Cardiac septum (tissue), 1 donor: ENCODE measurements at regions not wholly inside any gene's neighbourhood (a gene's known extent, or its start where the extent isn't known, plus 50 kb on each side); places are given as distances from the start of the nearest gene placed in this dataset.
"Not testable (repeated sequence)": the region's sequence is repeated elsewhere in the genome, so short reads cannot be mapped to it uniquely, and the experiment has no call there.

Source experiments
- DNase-seq: peaks from one replicate; pipeline ENCODE4 v3.0.0-alpha.2; 2020; ENCODE audit warnings: low spot score
- intact Hi-C: fragments of 100-400 bp; cut with DNase I; formaldehyde crosslinking; loops from one replicate; pipeline ENCODE4 v1.14.0; 2022
- donor health status: DM: no; HTN: no; CAD: no.

GRCh38 chr12:127106041-127106440, 1160.9 kb upstream of the TMEM132C start:
- DNase-seq, result no peak
- intact Hi-C loops, result loop anchor here (5.0 kb wide), 1 partner anchor 186 kb away; no protein-coding TSS in a partner anchor

GRCh38 chr12:127106697-127107096, 1160.3 kb upstream of the TMEM132C start:
- intact Hi-C loops, result loop anchor here (5.0 kb wide), 1 partner anchor 186 kb away; no protein-coding TSS in a partner anchor

GRCh38 chr12:127107744-127108143, 1159.2 kb upstream of the TMEM132C start:
- no peak for DNase-seq
- intact Hi-C loops, result loop anchor here (2.0 to 5.0 kb wide), 2 partner anchors 185 to 273 kb away; no protein-coding TSS in a partner anchor

More at GRCh38 chr12:127106697-127107096, 1160.3 kb upstream of the TMEM132C start:
- no peak for DNase-seq

- intact Hi-C loops, result loop anchor here (2.0 to 5.0 kb wide), 2 partner anchors 184 to 272 kb away; no protein-coding TSS in a partner anchor
- no peak for DNase-seq
Measured at GRCh38 chr12:127108360-127109215, 1158.4 kb upstream of the TMEM132C start.

- intact Hi-C loops, result no loop called here
- DNase-seq, result no peak
Measured at GRCh38 chr12:127113945-127114344, 1153.0 kb upstream of the TMEM132C start.

- intact Hi-C loops, result loop anchor here (5.0 kb wide), 1 partner anchor 172 kb away; no protein-coding TSS in a partner anchor
- DNase-seq, result no peak
Measured at GRCh38 chr12:127115468-127116035, 1151.4 kb upstream of the TMEM132C start.

- intact Hi-C loops, result loop anchor here (5.0 kb wide), 1 partner anchor 169 kb away; no protein-coding TSS in a partner anchor
- DNase-seq, result no peak
Measured at GRCh38 chr12:127118251-127118650, 1148.7 kb upstream of the TMEM132C start.

GRCh38 chr12:127119600-127120140, 1147.3 kb upstream of the TMEM132C start:
- intact Hi-C loops, result loop anchor here (5.0 kb wide), 1 partner anchor 168 kb away; no protein-coding TSS in a partner anchor
- no peak for DNase-seq

GRCh38 chr12:127120851-127121250, 1146.1 kb upstream of the TMEM132C start:
- DNase-seq, result no peak
- intact Hi-C loops, result no loop called here

- no peak for DNase-seq
- intact Hi-C loops, result no loop called here
Measured at GRCh38 chr12:127121494-127122084, 1145.4 kb upstream of the TMEM132C start.

- no peak for DNase-seq
- intact Hi-C loops, result no loop called here
Measured at GRCh38 chr12:127125607-127126259, 1141.2 kb upstream of the TMEM132C start.

GRCh38 chr12:127126260-127126628, 1140.7 kb upstream of the TMEM132C start:
- DNase-seq, result no peak
- intact Hi-C loops, result no loop called here

GRCh38 chr12:127127897-127128296, 1139.1 kb upstream of the TMEM132C start:
- DNase-seq, result no peak
- intact Hi-C loops, result no loop called here

GRCh38 chr12:127130506-127131124, 1136.4 kb upstream of the TMEM132C start:
- no peak for DNase-seq
- intact Hi-C loops, result no loop called here

- no peak for DNase-seq
Measured at GRCh38 chr12:127133675-127134335, 1133.2 kb upstream of the TMEM132C start.

GRCh38 chr12:127140864-127141484, 1126.0 kb upstream of the TMEM132C start:
- DNase-seq, intact Hi-C loops: not testable (repeated sequence)

More at GRCh38 chr12:127133675-127134335, 1133.2 kb upstream of the TMEM132C start:
- intact Hi-C loops, result no loop called here

- intact Hi-C loops, result no loop called here
- no peak for DNase-seq
Measured at GRCh38 chr12:127143020-127143419, 1124.0 kb upstream of the TMEM132C start.

- no peak for DNase-seq
- intact Hi-C loops, result no loop called here
Measured at GRCh38 chr12:127144770-127145169, 1122.2 kb upstream of the TMEM132C start.
